ENCODE measurements at regions not wholly inside any gene's neighbourhood (a gene's known extent, or its start where the extent isn't known, plus 50 kb on each side); places are given as distances from the start of the nearest gene placed in this dataset.

- H3K27ac ChIP-seq, result peak overlapping the region in 9 of 10 donors; percentile 30 to 89 (median 69)
- intact Hi-C loops (cut with DNase I), result loop anchor here in 4 of 10 donors (5.0 to 10.0 kb wide), 4 partner anchors 67 to 228 kb away; partner anchors contain the start of gene LIMCH1 (in 1 of the 4)
- peak in 5 of 8 donors; percentile 37 to 66 (median 51) for ATAC-seq
Observed at GRCh38 chr4:41429280-41429669, 108.7 kb upstream of the LIMCH1 start.

DNA sequence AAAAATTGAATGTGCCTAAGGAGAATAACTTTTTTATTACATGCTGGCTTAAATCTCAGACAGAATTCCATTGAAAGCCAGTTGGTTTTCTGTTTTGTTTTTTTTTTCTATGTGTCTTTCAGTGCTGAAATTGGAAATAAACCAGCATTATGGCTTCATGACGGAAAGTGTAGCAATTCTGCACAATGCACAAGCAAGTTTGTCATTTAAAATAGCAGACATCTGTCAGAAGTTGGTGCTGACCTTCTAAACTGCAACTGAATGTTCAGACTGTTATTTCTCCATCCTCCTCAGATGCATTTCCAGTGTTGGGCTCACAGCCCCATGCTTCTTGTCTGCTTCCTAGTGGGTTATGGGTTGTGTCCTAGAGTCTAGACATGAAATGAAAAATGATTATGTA, 107.2 kb upstream of the LIMCH1 start:
- WGBS, 2 donors, result 63 to 73% methylated on average over 1 of the region's 1 CpG
- intact Hi-C loops (cut with DNase I), result loop anchor here in 4 of 10 donors (10.0 kb wide), 4 partner anchors 66 to 136 kb away; partner anchors contain the start of gene LIMCH1 (in 1 of the 4)

More at GRCh38 chr4:41429280-41429669, 108.7 kb upstream of the LIMCH1 start:
- 51 to 76% methylated on average over 5 of the region's 5 CpGs for WGBS, 2 donors
- no peak for DNase-seq
- no peak overlapping the region for H3K4me3 ChIP-seq
- peaks cover 0 to 5% (median 0%) of the 10 kb centered on the region in 11 donors for H3K9me3 ChIP-seq
- no peaks in the 10 kb centered on the region for H3K36me3 ChIP-seq
- TF ChIP-seq, protein P1, sequence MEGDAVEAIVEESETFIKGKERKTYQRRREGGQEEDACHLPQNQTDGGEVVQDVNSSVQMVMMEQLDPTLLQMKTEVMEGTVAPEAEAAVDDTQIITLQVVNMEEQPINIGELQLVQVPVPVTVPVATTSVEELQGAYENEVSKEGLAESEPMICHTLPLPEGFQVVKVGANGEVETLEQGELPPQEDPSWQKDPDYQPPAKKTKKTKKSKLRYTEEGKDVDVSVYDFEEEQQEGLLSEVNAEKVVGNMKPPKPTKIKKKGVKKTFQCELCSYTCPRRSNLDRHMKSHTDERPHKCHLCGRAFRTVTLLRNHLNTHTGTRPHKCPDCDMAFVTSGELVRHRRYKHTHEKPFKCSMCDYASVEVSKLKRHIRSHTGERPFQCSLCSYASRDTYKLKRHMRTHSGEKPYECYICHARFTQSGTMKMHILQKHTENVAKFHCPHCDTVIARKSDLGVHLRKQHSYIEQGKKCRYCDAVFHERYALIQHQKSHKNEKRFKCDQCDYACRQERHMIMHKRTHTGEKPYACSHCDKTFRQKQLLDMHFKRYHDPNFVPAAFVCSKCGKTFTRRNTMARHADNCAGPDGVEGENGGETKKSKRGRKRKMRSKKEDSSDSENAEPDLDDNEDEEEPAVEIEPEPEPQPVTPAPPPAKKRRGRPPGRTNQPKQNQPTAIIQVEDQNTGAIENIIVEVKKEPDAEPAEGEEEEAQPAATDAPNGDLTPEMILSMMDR (IDR thresholded peaks at IDR 0.05), result no peak
- no peaks in the 10 kb centered on the region for H3K27me3 ChIP-seq
- H3K4me1 ChIP-seq, result peaks cover 4 to 95% (median 88%) of the 10 kb centered on the region in 9 donors

GRCh38 chr4:41431276-41431675, 106.7 kb upstream of the LIMCH1 start:
- WGBS, 2 donors, result 95 to 97% methylated on average over 1 of the region's 1 CpG
- intact Hi-C loops (cut with DNase I), result loop anchor here in 4 of 10 donors (10.0 kb wide), 4 partner anchors 66 to 136 kb away; partner anchors contain the start of gene LIMCH1 (in 1 of the 4)

More for the DNA sequence above, 107.2 kb upstream of the LIMCH1 start:
- no peak for DNase-seq
- peak in 5 of 8 donors; percentile 14 to 65 (median 20) for ATAC-seq
- H3K4me1 ChIP-seq, result peaks cover 4 to 92% (median 75%) of the 10 kb centered on the region in 9 donors
- TF ChIP-seq, protein P1 (IDR thresholded peaks at IDR 0.05), result no peak
- peaks cover 0 to 5% (median 0%) of the 10 kb centered on the region in 11 donors for H3K9me3 ChIP-seq
- H3K36me3 ChIP-seq, result no peaks in the 10 kb centered on the region
- no peak overlapping the region for H3K4me3 ChIP-seq
- H3K27ac ChIP-seq, result peak overlapping the region in 9 of 10 donors; percentile 25 to 89 (median 69)
- H3K27me3 ChIP-seq, result no peaks in the 10 kb centered on the region

DNA sequence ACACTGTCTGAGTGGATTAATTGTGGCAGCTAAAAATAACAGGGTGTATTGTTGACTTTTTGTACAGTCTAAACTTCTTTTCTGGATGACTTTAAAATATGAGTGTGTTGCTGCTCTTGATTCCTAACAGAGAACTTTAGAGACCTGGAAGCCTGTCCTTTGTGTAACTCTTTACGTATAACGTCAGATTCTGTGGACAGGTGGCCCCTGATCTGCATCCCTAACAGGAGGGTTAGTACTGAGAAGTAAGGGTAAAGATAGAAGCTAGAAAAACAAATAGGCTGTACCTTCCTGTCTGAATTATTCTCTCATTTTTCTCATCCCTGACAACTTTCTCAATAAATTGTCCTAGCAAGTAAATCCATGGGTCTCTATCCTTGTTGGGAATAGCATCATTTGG, 105.7 kb upstream of the LIMCH1 start:
- TF ChIP-seq, protein P1 (IDR thresholded peaks at IDR 0.05), result no peak
- H3K36me3 ChIP-seq, result no peaks in the 10 kb centered on the region
- DNase-seq (no peak), ATAC-seq (no peak)
- intact Hi-C loops (cut with DNase I), result loop anchor here in 4 of 10 donors (10.0 kb wide), 4 partner anchors 67 to 137 kb away; partner anchors contain the start of gene LIMCH1 (in 1 of the 4)
- no peaks in the 10 kb centered on the region for H3K27me3 ChIP-seq
- no peak overlapping the region for H3K4me3 ChIP-seq
- peaks cover 0 to 5% (median 0%) of the 10 kb centered on the region in 11 donors for H3K9me3 ChIP-seq
- 81 to 83% methylated on average over 2 of the region's 2 CpGs for WGBS, 2 donors
- peaks cover 8 to 95% (median 78%) of the 10 kb centered on the region in 9 donors for H3K4me1 ChIP-seq
- H3K27ac ChIP-seq, result peak overlapping the region in 7 of 10 donors; percentile 1 to 89 (median 60)

More at GRCh38 chr4:41431276-41431675, 106.7 kb upstream of the LIMCH1 start:
- DNase-seq (no peak), ATAC-seq (no peak)
- H3K4me1 ChIP-seq, result peaks cover 7 to 95% (median 78%) of the 10 kb centered on the region in 9 donors
- peak overlapping the region in 7 of 10 donors; percentile 25 to 89 (median 69) for H3K27ac ChIP-seq
- no peaks in the 10 kb centered on the region for H3K36me3 ChIP-seq
- no peak overlapping the region for H3K4me3 ChIP-seq
- H3K27me3 ChIP-seq, result no peaks in the 10 kb centered on the region
- peaks cover 0 to 5% (median 0%) of the 10 kb centered on the region in 11 donors for H3K9me3 ChIP-seq
- TF ChIP-seq, protein P1 (IDR thresholded peaks at IDR 0.05), result no peak
